ENCODE measurements at regions not wholly inside any gene's neighbourhood (a gene's known extent, or its start where the extent isn't known, plus 50 kb on each side); places are given as distances from the start of the nearest gene placed in this dataset.

- ATAC-seq (no peak), DNase-seq (ENCODE audit: low read depth, low spot score) (no peak), FAIRE-seq (no peak)
- no peak overlapping the region for H3K4me3 ChIP-seq
- intact Hi-C loops (cut with micrococcal nuclease; ENCODE audit: unreplicated experiment): no loop called here
- ChIA-PET POLR2A (no interaction called here), CTCF (no interaction called here), SMC1A (ENCODE audit: uncharacterized antibody, unreplicated experiment) (no interaction called here), RAD21 (ENCODE audit: unreplicated experiment) (no interaction called here)
- H3K9ac ChIP-seq (ENCODE audit: control insufficient read depth, insufficient read depth, low read length): no peak overlapping the region
- H3K4me1 ChIP-seq (ENCODE audit: control insufficient read depth, insufficient read depth, low read length): no peaks in the 10 kb centered on the region
- WGBS (ENCODE audit: insufficient coverage, insufficient replicate concordance, low lambda C conversion rate, missing lambda C conversion rate): 25% methylated on average over 11 of the region's 11 CpGs
- H3K36me3 ChIP-seq (ENCODE audit: control insufficient read depth in 2 of 2, insufficient read depth in 2 of 2, low read length in 1 of 2): no peaks in the 10 kb centered on the region
- no peaks in the 10 kb centered on the region; the same call in 2 of the 3 replicates for H3K9me3 ChIP-seq (replicated peaks; ENCODE audit: control insufficient read depth, insufficient read depth, low read length)
- in situ Hi-C loops (cut with MboI): no loop called here
- H3K27me3 ChIP-seq (replicated peaks in 1 of 2; ENCODE audit: control insufficient read depth in 2 of 2, insufficient read depth in 2 of 2, low read length in 1 of 2): no peaks in the 10 kb centered on the region
- TF ChIP-seq CBFB (IDR thresholded peaks at IDR 0.05; ENCODE audit: low read depth) (no peak), NR2C2 (IDR thresholded peaks at IDR 0.05; ENCODE audit: borderline replicate concordance, control insufficient read depth, insufficient read length, low read depth) (no peak), NFYB (IDR thresholded peaks at IDR 0.05; ENCODE audit: insufficient read depth, low read depth, low read length) (no peak), MTA3 (IDR thresholded peaks at IDR 0.05; ENCODE audit: borderline replicate concordance, low read length) (no peak), SMC3 (IDR thresholded peaks at IDR 0.05; ENCODE audit: borderline replicate concordance, low read length) (no peak), NFIC (IDR thresholded peaks at IDR 0.05; ENCODE audit: low read depth, low read length) (no peak), RAD21 (IDR thresholded peaks at IDR 0.05; ENCODE audit: insufficient read depth, low read depth, low read length) (no peak), KLF5 (IDR thresholded peaks at IDR 0.05; ENCODE audit: partially characterized antibody) (no peak), RBBP5 (conservative IDR thresholded peaks at IDR 0.05) (no peak), ZZZ3 (IDR thresholded peaks at IDR 0.05; ENCODE audit: control insufficient read depth, insufficient read length, low read depth) (no peak), MAX (IDR thresholded peaks at IDR 0.05; ENCODE audit: low read depth, low read length) (no peak), ESRRA (IDR thresholded peaks at IDR 0.05; ENCODE audit: low read length) (no peak), TAF1 (IDR thresholded peaks at IDR 0.05; ENCODE audit: borderline replicate concordance, low read depth, low read length) (no peak), HDGF (IDR thresholded peaks at IDR 0.05) (no peak), NFXL1 (IDR thresholded peaks at IDR 0.05; ENCODE audit: borderline replicate concordance) (no peak), SP1 (IDR thresholded peaks at IDR 0.05; ENCODE audit: low read depth, low read length) (no peak), MXI1 (IDR thresholded peaks at IDR 0.05; ENCODE audit: low read depth, low read length) (no peak), SUPT20H (IDR thresholded peaks at IDR 0.05; ENCODE audit: borderline replicate concordance, control insufficient read depth, low read depth, low read length) (no peak)
- TF ChIP-seq, protein P1, sequence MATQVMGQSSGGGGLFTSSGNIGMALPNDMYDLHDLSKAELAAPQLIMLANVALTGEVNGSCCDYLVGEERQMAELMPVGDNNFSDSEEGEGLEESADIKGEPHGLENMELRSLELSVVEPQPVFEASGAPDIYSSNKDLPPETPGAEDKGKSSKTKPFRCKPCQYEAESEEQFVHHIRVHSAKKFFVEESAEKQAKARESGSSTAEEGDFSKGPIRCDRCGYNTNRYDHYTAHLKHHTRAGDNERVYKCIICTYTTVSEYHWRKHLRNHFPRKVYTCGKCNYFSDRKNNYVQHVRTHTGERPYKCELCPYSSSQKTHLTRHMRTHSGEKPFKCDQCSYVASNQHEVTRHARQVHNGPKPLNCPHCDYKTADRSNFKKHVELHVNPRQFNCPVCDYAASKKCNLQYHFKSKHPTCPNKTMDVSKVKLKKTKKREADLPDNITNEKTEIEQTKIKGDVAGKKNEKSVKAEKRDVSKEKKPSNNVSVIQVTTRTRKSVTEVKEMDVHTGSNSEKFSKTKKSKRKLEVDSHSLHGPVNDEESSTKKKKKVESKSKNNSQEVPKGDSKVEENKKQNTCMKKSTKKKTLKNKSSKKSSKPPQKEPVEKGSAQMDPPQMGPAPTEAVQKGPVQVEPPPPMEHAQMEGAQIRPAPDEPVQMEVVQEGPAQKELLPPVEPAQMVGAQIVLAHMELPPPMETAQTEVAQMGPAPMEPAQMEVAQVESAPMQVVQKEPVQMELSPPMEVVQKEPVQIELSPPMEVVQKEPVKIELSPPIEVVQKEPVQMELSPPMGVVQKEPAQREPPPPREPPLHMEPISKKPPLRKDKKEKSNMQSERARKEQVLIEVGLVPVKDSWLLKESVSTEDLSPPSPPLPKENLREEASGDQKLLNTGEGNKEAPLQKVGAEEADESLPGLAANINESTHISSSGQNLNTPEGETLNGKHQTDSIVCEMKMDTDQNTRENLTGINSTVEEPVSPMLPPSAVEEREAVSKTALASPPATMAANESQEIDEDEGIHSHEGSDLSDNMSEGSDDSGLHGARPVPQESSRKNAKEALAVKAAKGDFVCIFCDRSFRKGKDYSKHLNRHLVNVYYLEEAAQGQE (IDR thresholded peaks at IDR 0.05; ENCODE audit: low read depth, low read length): no peak
- TF ChIP-seq, protein P2, sequence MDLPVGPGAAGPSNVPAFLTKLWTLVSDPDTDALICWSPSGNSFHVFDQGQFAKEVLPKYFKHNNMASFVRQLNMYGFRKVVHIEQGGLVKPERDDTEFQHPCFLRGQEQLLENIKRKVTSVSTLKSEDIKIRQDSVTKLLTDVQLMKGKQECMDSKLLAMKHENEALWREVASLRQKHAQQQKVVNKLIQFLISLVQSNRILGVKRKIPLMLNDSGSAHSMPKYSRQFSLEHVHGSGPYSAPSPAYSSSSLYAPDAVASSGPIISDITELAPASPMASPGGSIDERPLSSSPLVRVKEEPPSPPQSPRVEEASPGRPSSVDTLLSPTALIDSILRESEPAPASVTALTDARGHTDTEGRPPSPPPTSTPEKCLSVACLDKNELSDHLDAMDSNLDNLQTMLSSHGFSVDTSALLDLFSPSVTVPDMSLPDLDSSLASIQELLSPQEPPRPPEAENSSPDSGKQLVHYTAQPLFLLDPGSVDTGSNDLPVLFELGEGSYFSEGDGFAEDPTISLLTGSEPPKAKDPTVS (IDR thresholded peaks at IDR 0.05; ENCODE audit: low read depth, low read length): no peak
- no peak overlapping the region for H2AFZ ChIP-seq (ENCODE audit: control insufficient read depth, low read depth, low read length)
- no peaks in the 10 kb centered on the region for H4K20me1 ChIP-seq (ENCODE audit: control insufficient read depth, insufficient read depth)
- H3K79me2 ChIP-seq (ENCODE audit: control insufficient read depth, insufficient read depth, low read length): no peaks in the 10 kb centered on the region
- no peak overlapping the region for H3K4me2 ChIP-seq (ENCODE audit: control insufficient read depth, insufficient read depth)
- no TSS peak for BruUV-seq (replicated peaks)
- H3K27ac ChIP-seq (ENCODE audit: control insufficient read depth, insufficient read depth): no peak overlapping the region
These were observed 122.8 kb upstream of the PITX1 start for GRCh38 chr5:135156715-135157404.
